A549 (cell line): ENCODE measurements at regions not wholly inside any gene's neighbourhood (a gene's known extent, or its start where the extent isn't known, plus 50 kb on each side); places are given as distances from the start of the nearest gene placed in this dataset.
A peak's percentile ranks its signal among the peaks of the same experiment; 100 is the strongest.

Source experiments
- ATAC-seq, 2 experiments: fragments of 200-7000 bp in 1 of 2; fragments of >200 bp in 1 of 2; cut with Nextera tagmentation in 1 of 2; cut with Tn5 transposase in 1 of 2; 3 replicates each; pipeline versions ENCODE4 v1.8.0 to v1.9.1; 2018 to 2020; ENCODE audit warnings: mild to moderate bottlenecking in 1 of 2, moderate library complexity in 1 of 2
- CTCF ChIA-PET: fragments of 300-600 bp; sonication (Branson Sonifier 250); formaldehyde crosslinking; extraction: SDS; loops from one replicate; lab custom pipeline; 2021; ENCODE audit warnings: antibody characterized with exemption, inconsistent platforms; lab: Yijun Ruan, JAX
- POLR2A ChIA-PET: fragments of 350-600 bp; formaldehyde crosslinking; extraction: SDS; loops from one replicate; lab custom pipeline; 2021; ENCODE audit warnings: antibody characterized with exemption, inconsistent platforms; lab: Yijun Ruan, JAX
- DNase-seq, 2 experiments: peaks; one replicate each; pipeline versions ENCODE4 v3.0.0 to v3.0.0-alpha.2; 2011 to 2016; ENCODE audit warnings: low read depth in 1 of 2, low spot score in 1 of 2
- FAIRE-seq: peaks from 2 replicates; lab custom pipeline; 2011; peaks lifted over from hg19 to GRCh38; lab: Jason Lieb, UNC
- H3K27ac ChIP-seq, 2 experiments: fragments of >200 bp; sonication (Bioruptor Twin); formaldehyde crosslinking; 3 replicates each; pipeline ENCODE4 v1.5.1; 2016 to 2017
- H3K4me1 ChIP-seq: fragments of >200 bp; sonication (Bioruptor Twin); formaldehyde crosslinking; 3 replicates; pipeline ENCODE4 v1.6.1; 2016
- H3K4me2 ChIP-seq: fragments of >200 bp; sonication (Bioruptor Twin); formaldehyde crosslinking; 3 replicates; pipeline ENCODE4 v1.6.1; 2016
- H3K4me3 ChIP-seq: fragments of >200 bp; sonication (Bioruptor Twin); formaldehyde crosslinking; 3 replicates; pipeline ENCODE4 v1.5.1; 2016
- H3K9me3 ChIP-seq: fragments of >200 bp; sonication (Bioruptor Twin); formaldehyde crosslinking; 3 replicates; pipeline ENCODE4 v1.6.1; 2016
- BHLHE40 ChIP-seq: IDR thresholded peaks from 2 replicates; pipeline ENCODE4 v1.6.1; 2012; ENCODE audit warnings: low read depth, low read length, inconsistent platforms
- CHD2 ChIP-seq: fragments of 150-350 bp; IDR thresholded peaks from 2 replicates; pipeline ENCODE4 v1.6.1; 2014; ENCODE audit warnings: low read length; ENCODE audit not compliant: partially characterized antibody
- EHMT2 ChIP-seq: fragments of 200-600 bp; sonication (generic); IDR thresholded peaks from 2 replicates; pipeline ENCODE4 v1.6.1; 2016; ENCODE audit warnings: antibody characterized with exemption, low read depth, mild to moderate bottlenecking, moderate library complexity
- EP300 ChIP-seq, 2 experiments: fragments of >200 bp; sonication (Bioruptor Twin); formaldehyde crosslinking; IDR thresholded peaks; 2 replicates in 1 of 2; 3 replicates in 1 of 2; pipeline ENCODE4 v1.6.1; 2016 to 2017
- FOSB ChIP-seq: fragments of 250-450 bp; sonication (Bioruptor Pico); IDR thresholded peaks from 2 replicates; pipeline ENCODE4 v1.5.0; 2020; ENCODE audit warnings: mild to moderate bottlenecking, moderate library complexity
- FOXS1 ChIP-seq: fragments of 250-450 bp; sonication (Bioruptor Pico); IDR thresholded peaks from 2 replicates; pipeline ENCODE4 v1.5.0; 2020; ENCODE audit warnings: mild to moderate bottlenecking, moderate library complexity
- HOXB5 ChIP-seq: fragments of 250-450 bp; sonication (Bioruptor Pico); IDR thresholded peaks from 2 replicates; pipeline ENCODE4 v1.5.0; 2020; ENCODE audit warnings: mild to moderate bottlenecking, moderate library complexity
- KDM1A ChIP-seq: fragments of 200-600 bp; sonication (generic); IDR thresholded peaks from 2 replicates; pipeline ENCODE4 v1.6.1; 2016; ENCODE audit warnings: low read depth, mild to moderate bottlenecking
- MAFK ChIP-seq: fragments of 450-650 bp; IDR thresholded peaks from 2 replicates; pipeline ENCODE4 v1.6.1; 2014; ENCODE audit not compliant: partially characterized antibody
- MAZ ChIP-seq: fragments of 150-350 bp; IDR thresholded peaks from 2 replicates; pipeline ENCODE4 v1.6.1; 2014; ENCODE audit warnings: antibody characterized with exemption, low read depth, low read length, borderline replicate concordance
- MYC ChIP-seq: IDR thresholded peaks from 2 replicates; pipeline ENCODE4 v1.6.1; 2012; ENCODE audit warnings: mild to moderate bottlenecking, inconsistent platforms, low read length, improper control_type of control experiment, borderline replicate concordance
- NPAS2 ChIP-seq: fragments of 250-450 bp; sonication (Bioruptor Pico); IDR thresholded peaks from 2 replicates; pipeline ENCODE4 v1.8.0; 2022; ENCODE audit warnings: mild to moderate bottlenecking, moderate library complexity, borderline replicate concordance
- NR3C1 ChIP-seq: fragments of >200 bp; sonication (Bioruptor Twin); formaldehyde crosslinking; IDR thresholded peaks from 3 replicates; pipeline ENCODE4 v1.6.1; 2017
- PHF8 ChIP-seq: fragments of 200-600 bp; sonication (generic); IDR thresholded peaks from 2 replicates; pipeline ENCODE4 v1.6.1; 2016; ENCODE audit warnings: low read depth, mild to moderate bottlenecking, antibody characterized with exemption, moderate library complexity, borderline replicate concordance
- POLR2A ChIP-seq: IDR thresholded peaks from 2 replicates; pipeline ENCODE4 v1.6.1; 2012; ENCODE audit warnings: mild to moderate bottlenecking, low read length
- RAD21 ChIP-seq, 2 experiments: fragments of >200 bp in 1 of 2; sonication (Bioruptor Twin) in 1 of 2; formaldehyde crosslinking in 1 of 2; IDR thresholded peaks in 1 of 2; conservative IDR thresholded peaks in 1 of 2; 2 replicates in 1 of 2; 3 replicates in 1 of 2; pipeline ENCODE4 v1.6.1; 2012 to 2018; ENCODE audit warnings: inconsistent platforms in 1 of 2
- TP53 ChIP-seq: fragments of 250-450 bp; sonication (Bioruptor Pico); IDR thresholded peaks from 2 replicates; pipeline ENCODE4 v1.5.0; 2021; ENCODE audit warnings: mild to moderate bottlenecking, moderate library complexity
- ZFP36 ChIP-seq: fragments of 450-650 bp; IDR thresholded peaks from 2 replicates; pipeline ENCODE4 v1.6.1; 2014; ENCODE audit warnings: borderline replicate concordance; ENCODE audit not compliant: partially characterized antibody
- ZNF302 ChIP-seq: fragments of 250-450 bp; sonication (Bioruptor Pico); IDR thresholded peaks from 2 replicates; pipeline ENCODE4 v1.9.0; 2021; ENCODE audit warnings: inconsistent platforms, mild to moderate bottlenecking, moderate library complexity
- WGBS: methylation state at CpG from one replicate; pipeline ENCODE4 v1.1.6; 2017; ENCODE audit errors: missing lambda C conversion rate; 5-methylcytosine and 5-hydroxymethylcytosine counted together
- TF ChIP-seq, protein P1 (sequence below): IDR thresholded peaks from 2 replicates; pipeline ENCODE4 v1.6.1; 2012
- TF ChIP-seq, protein P2 (sequence below): fragments of >200 bp; sonication (Bioruptor Twin); formaldehyde crosslinking; IDR thresholded peaks from 3 replicates; pipeline ENCODE4 v1.5.1; 2016
- TF ChIP-seq, protein P3 (sequence below): fragments of 200-600 bp; sonication (generic); IDR thresholded peaks from 2 replicates; pipeline ENCODE4 v1.6.1; 2016; ENCODE audit warnings: antibody characterized with exemption, mild to moderate bottlenecking, moderate library complexity

DNA sequence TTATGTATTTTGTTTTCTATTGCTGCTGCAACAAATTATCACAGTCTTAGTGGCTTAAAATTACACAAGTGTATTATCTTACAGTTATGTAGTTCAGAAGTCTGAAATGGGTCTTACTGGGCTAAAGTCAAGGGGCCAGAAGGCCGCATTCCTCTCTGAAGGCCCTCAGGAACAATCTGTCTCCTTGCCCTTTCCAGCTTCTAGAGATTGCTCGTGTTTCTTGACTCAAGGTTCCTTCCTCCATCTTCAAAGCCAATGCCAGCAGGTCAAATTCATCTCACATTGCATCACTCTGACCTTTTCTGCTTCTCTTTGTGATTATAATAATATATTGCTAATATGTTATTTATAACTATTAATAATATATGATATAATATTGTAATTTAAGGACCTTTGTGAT lies 97.1 kb downstream of the DIRAS3 start:
- ATAC-seq, result no peak
- no peak for FAIRE-seq
- WGBS, result 58% methylated on average over 2 of the region's 2 CpGs
- DNase-seq, result no peak
- no peak for TF ChIP-seq EP300 (IDR thresholded peaks at IDR 0.05)
- no peak for TF ChIP-seq FOSB (CRISPR knock-in tag)
- no peak for TF ChIP-seq BHLHE40
- TF ChIP-seq HOXB5 (CRISPR knock-in tag), result no peak
- no peak for TF ChIP-seq CHD2
- TF ChIP-seq TP53 (CRISPR knock-in tag), result no peak
- TF ChIP-seq EHMT2, result no peak
- TF ChIP-seq MYC, result no peak
- TF ChIP-seq NR3C1, result no peak
- no peak for TF ChIP-seq MAFK
- no peak for TF ChIP-seq FOXS1
- TF ChIP-seq POLR2A, result no peak
- no peak for TF ChIP-seq ZFP36
- TF ChIP-seq, protein P1, sequence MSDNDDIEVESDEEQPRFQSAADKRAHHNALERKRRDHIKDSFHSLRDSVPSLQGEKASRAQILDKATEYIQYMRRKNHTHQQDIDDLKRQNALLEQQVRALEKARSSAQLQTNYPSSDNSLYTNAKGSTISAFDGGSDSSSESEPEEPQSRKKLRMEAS, result no peak
- TF ChIP-seq, protein P2, sequence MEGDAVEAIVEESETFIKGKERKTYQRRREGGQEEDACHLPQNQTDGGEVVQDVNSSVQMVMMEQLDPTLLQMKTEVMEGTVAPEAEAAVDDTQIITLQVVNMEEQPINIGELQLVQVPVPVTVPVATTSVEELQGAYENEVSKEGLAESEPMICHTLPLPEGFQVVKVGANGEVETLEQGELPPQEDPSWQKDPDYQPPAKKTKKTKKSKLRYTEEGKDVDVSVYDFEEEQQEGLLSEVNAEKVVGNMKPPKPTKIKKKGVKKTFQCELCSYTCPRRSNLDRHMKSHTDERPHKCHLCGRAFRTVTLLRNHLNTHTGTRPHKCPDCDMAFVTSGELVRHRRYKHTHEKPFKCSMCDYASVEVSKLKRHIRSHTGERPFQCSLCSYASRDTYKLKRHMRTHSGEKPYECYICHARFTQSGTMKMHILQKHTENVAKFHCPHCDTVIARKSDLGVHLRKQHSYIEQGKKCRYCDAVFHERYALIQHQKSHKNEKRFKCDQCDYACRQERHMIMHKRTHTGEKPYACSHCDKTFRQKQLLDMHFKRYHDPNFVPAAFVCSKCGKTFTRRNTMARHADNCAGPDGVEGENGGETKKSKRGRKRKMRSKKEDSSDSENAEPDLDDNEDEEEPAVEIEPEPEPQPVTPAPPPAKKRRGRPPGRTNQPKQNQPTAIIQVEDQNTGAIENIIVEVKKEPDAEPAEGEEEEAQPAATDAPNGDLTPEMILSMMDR, result no peak
- TF ChIP-seq KDM1A, result no peak
- no peak for TF ChIP-seq RAD21 (conservative IDR thresholded peaks at IDR 0.05 in 1 of 2, IDR thresholded peaks at IDR 0.05 in 1 of 2)
- TF ChIP-seq, protein P3, sequence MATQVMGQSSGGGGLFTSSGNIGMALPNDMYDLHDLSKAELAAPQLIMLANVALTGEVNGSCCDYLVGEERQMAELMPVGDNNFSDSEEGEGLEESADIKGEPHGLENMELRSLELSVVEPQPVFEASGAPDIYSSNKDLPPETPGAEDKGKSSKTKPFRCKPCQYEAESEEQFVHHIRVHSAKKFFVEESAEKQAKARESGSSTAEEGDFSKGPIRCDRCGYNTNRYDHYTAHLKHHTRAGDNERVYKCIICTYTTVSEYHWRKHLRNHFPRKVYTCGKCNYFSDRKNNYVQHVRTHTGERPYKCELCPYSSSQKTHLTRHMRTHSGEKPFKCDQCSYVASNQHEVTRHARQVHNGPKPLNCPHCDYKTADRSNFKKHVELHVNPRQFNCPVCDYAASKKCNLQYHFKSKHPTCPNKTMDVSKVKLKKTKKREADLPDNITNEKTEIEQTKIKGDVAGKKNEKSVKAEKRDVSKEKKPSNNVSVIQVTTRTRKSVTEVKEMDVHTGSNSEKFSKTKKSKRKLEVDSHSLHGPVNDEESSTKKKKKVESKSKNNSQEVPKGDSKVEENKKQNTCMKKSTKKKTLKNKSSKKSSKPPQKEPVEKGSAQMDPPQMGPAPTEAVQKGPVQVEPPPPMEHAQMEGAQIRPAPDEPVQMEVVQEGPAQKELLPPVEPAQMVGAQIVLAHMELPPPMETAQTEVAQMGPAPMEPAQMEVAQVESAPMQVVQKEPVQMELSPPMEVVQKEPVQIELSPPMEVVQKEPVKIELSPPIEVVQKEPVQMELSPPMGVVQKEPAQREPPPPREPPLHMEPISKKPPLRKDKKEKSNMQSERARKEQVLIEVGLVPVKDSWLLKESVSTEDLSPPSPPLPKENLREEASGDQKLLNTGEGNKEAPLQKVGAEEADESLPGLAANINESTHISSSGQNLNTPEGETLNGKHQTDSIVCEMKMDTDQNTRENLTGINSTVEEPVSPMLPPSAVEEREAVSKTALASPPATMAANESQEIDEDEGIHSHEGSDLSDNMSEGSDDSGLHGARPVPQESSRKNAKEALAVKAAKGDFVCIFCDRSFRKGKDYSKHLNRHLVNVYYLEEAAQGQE, result no peak
- no peak for TF ChIP-seq MAZ
- no peaks in the 10 kb centered on the region for H3K9me3 ChIP-seq
- ChIA-PET POLR2A (no interaction called here), CTCF (no interaction called here)
- no peak overlapping the region for H3K4me2 ChIP-seq
- peaks cover 14% of the 10 kb centered on the region for H3K4me1 ChIP-seq
- H3K4me3 ChIP-seq, result no peak overlapping the region
- H3K27ac ChIP-seq, result no peak overlapping the region

DNA sequence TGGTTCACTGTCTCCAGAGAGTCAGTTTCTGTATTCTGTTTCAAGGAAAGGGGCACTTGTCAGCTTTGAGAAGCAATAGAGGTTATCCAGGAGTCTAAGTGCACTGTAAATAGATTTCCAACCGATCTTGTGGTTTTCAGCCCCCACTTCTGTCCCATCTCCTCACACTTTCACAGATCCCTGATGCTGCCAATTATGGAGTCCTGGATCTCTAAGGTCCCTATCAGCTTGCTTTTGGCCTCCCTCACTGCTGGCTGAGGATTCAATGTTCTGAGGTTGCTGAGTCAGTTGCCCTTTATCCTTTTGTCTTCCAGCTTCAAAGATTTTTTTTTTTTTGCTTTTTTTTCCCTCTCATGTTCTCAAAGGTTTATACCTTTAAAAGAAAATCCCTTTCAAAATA lies 98.4 kb downstream of the DIRAS3 start:
- Histone ChIP-seq H3K27ac (peak overlapping the region in 1 of 2 experiments; percentile 63; a peak in 2 of 6 replicates), H3K9me3 (no peaks in the 10 kb centered on the region), H3K4me2 (no peak overlapping the region), H3K4me1 (peaks cover 24% of the 10 kb centered on the region), H3K4me3 (no peak overlapping the region)
- no peak for DNase-seq
- POLR2A ChIA-PET, result no interaction called here
- no peak for ATAC-seq
- no peak for TF ChIP-seq NPAS2 (CRISPR knock-in tag)
- no peak for TF ChIP-seq ZNF302 (CRISPR knock-in tag)
- no peak for TF ChIP-seq PHF8
- FAIRE-seq, result no peak
- CTCF ChIA-PET, result interaction anchor here (1.1 kb wide), 1 partner anchor 98 kb away, joined by 3 read pairs; no protein-coding TSS in a partner anchor
- WGBS, result 62% methylated on average over 1 of the region's 1 CpG
